NT2/D1 (cell line): ENCODE measurements at regions not wholly inside any gene's neighbourhood (a gene's known extent, or its start where the extent isn't known, plus 50 kb on each side); places are given as distances from the start of the nearest gene placed in this dataset.

Source experiments
- DNase-seq: peaks from one replicate; pipeline ENCODE4 v3.0.0-alpha.2; 2011; ENCODE audit warnings: low read depth, low spot score
- H3K27me3 ChIP-seq: 2 replicates; pipeline ENCODE4 v1.6.0; 2011; ENCODE audit warnings: mild to moderate bottlenecking; ENCODE audit not compliant: insufficient read length, insufficient read depth
- H3K36me3 ChIP-seq: 2 replicates; pipeline ENCODE4 v1.6.1; 2011; ENCODE audit warnings: mild to moderate bottlenecking, low read length, mixed read lengths; ENCODE audit not compliant: insufficient read depth, insufficient read length
- H3K4me1 ChIP-seq: 2 replicates; pipeline ENCODE4 v1.5.1; 2011; ENCODE audit not compliant: insufficient read depth, insufficient read length
- H3K4me3 ChIP-seq: 2 replicates; pipeline ENCODE4 v1.5.1; 2011; ENCODE audit warnings: low read depth; ENCODE audit not compliant: insufficient read length
- H3K9ac ChIP-seq: 2 replicates; pipeline ENCODE4 v1.6.0; 2011; ENCODE audit warnings: low read depth; ENCODE audit not compliant: insufficient read length
- H3K9me3 ChIP-seq: 2 replicates; pipeline ENCODE4 v1.5.1; 2011; ENCODE audit warnings: mild to moderate bottlenecking, low read length; ENCODE audit not compliant: insufficient read depth
- SUZ12 ChIP-seq: IDR thresholded peaks from 2 replicates; pipeline ENCODE4 v1.6.1; 2011; ENCODE audit not compliant: insufficient read length, insufficient read depth; ENCODE audit errors: extremely low read depth
- YY1 ChIP-seq: IDR thresholded peaks from 2 replicates; pipeline ENCODE4 v1.6.1; 2011; ENCODE audit not compliant: insufficient read length, insufficient read depth
- ZNF274 ChIP-seq: IDR thresholded peaks from 2 replicates; pipeline ENCODE4 v1.6.1; 2011; ENCODE audit warnings: mild to moderate bottlenecking, low read depth, low read length

- Histone ChIP-seq H3K4me1 (peaks cover 6% of the 10 kb centered on the region), H3K36me3 (no peaks in the 10 kb centered on the region), H3K9me3 (no peaks in the 10 kb centered on the region), H3K4me3 (no peak overlapping the region), H3K27me3 (peaks cover 30% of the 10 kb centered on the region), H3K9ac (no peak overlapping the region)
- TF ChIP-seq YY1: no peak
- TF ChIP-seq SUZ12: no peak
- no peak for TF ChIP-seq ZNF274
- no peak for DNase-seq
Observed at GRCh38 chr14:101462726-101463565, 98.3 kb upstream of the DIO3 start.

DNA sequence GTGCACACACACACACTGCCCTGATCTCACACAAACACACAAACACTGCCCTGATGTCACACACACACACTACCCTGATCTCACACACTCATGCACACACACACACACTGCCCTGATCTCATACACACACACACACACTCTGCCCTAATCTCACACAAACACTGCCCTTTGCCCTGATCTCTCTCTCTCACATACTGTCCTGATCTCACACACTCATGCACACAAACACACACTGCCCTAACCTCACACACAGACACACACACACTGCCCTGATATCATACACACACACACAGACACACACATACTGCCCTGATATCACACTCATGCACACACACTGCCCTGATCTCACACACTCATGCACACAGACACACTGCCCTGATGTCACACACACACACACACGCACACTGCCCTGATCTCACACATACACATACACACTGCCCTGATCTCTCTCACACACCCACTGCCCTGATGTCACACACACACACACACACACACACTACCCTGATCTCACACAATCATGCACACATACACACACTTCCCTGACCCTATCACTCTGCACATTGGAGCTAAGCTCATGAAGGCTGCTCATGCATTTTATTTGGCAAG is 97.6 kb upstream of the DIO3 start:
- H3K4me1 ChIP-seq: peaks cover 6% of the 10 kb centered on the region
- H3K4me3 ChIP-seq: no peak overlapping the region
- no peaks in the 10 kb centered on the region for H3K9me3 ChIP-seq
- H3K27me3 ChIP-seq: peaks cover 24% of the 10 kb centered on the region
- H3K36me3 ChIP-seq: no peaks in the 10 kb centered on the region
- TF ChIP-seq YY1: no peak
- no peak for TF ChIP-seq SUZ12
- no peak for TF ChIP-seq ZNF274
- no peak overlapping the region for H3K9ac ChIP-seq
- no peak for DNase-seq

- no peak for DNase-seq
- H3K4me1 ChIP-seq: peaks cover 6% of the 10 kb centered on the region
- H3K27me3 ChIP-seq: peaks cover 17% of the 10 kb centered on the region
- no peak overlapping the region for H3K4me3 ChIP-seq
- no peaks in the 10 kb centered on the region for H3K9me3 ChIP-seq
- H3K36me3 ChIP-seq: no peaks in the 10 kb centered on the region
- TF ChIP-seq ZNF274 (no peak), SUZ12 (no peak), YY1 (no peak)
- no peak overlapping the region for H3K9ac ChIP-seq
Observed at GRCh38 chr14:101464310-101464983, 96.8 kb upstream of the DIO3 start.

DNA sequence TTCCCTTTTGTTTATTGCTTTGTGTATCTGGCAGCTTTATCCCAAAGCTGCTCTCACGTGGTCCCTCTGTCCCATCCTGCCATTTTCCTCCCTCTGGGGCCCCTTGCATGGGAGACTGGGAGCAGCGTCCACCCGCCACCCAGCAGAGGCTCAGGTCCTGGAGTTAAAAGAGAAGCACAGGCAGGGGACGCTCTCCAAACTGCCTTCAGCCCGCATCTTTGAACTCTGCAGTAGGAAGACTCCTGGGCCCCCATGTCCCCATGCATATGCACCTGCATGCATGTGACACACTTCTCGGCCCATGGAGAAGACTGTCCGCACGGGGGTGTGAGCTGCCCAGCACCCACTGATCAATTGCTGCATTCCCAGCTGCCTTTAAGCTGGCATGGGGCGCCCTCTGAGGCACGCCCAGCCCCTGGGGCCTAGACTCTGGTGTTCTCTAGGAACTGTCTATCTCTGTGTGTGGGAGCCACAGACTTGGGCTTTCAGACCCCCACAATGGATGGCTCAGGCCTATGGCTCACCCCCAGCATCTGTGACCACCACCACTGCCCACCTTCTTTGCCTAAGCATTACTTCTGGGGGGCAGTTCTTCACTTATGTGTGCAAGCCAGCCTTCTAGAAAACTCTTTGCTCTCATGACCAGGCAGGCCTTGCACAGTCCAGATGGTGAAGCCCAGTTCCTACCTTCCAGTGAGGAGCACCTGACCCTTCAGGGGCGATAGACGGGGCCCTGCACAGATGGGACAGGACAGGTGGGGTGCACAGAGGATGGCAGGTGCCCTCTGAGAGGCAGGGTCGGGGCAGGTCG is 96.1 kb upstream of the DIO3 start:
- no peaks in the 10 kb centered on the region for H3K36me3 ChIP-seq
- peaks cover 9% of the 10 kb centered on the region for H3K4me1 ChIP-seq
- TF ChIP-seq YY1: no peak
- TF ChIP-seq SUZ12: no peak
- no peak for TF ChIP-seq ZNF274
- no peak overlapping the region for H3K4me3 ChIP-seq
- no peaks in the 10 kb centered on the region for H3K9me3 ChIP-seq
- no peak for DNase-seq
- H3K9ac ChIP-seq: no peak overlapping the region
- H3K27me3 ChIP-seq: peaks cover 10% of the 10 kb centered on the region

DNA sequence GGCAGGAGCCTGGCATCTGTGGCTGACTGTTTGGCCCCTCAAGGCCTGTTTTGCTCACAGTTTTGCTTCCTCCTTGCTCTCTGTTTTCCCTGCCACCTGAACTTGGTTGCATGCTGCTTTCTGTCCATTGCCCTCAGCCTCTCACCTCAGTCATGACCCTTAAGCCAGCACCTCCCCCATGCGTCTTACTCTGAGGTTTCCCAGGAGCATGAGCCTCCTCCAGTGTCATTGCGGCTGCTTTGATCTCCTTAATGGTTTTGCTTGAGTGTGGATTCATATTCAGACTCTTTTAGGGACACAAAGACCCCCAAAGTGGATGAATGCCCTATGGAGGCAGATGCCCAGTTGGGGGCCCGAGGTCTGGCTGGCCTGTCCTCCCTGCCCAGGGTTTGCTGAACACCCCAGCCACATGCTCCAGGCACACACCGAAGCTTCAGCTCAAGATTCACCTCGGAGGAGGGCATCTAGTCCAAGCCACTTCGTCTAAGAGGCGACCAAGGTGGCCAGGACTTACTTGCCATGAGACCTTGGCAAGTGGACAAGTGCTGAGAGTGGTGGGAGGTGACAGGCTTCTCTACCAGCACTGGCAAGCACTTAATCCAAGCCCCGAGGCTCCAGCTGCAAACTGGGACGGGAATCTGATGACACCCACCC is 95.4 kb upstream of the DIO3 start:
- Histone ChIP-seq H3K4me1 (peaks cover 9% of the 10 kb centered on the region), H3K27me3 (peaks cover 2% of the 10 kb centered on the region), H3K4me3 (no peak overlapping the region), H3K9me3 (no peaks in the 10 kb centered on the region), H3K9ac (no peak overlapping the region), H3K36me3 (no peaks in the 10 kb centered on the region)
- no peak for DNase-seq
- no peak for TF ChIP-seq YY1
- TF ChIP-seq SUZ12: no peak
- TF ChIP-seq ZNF274: no peak

DNA sequence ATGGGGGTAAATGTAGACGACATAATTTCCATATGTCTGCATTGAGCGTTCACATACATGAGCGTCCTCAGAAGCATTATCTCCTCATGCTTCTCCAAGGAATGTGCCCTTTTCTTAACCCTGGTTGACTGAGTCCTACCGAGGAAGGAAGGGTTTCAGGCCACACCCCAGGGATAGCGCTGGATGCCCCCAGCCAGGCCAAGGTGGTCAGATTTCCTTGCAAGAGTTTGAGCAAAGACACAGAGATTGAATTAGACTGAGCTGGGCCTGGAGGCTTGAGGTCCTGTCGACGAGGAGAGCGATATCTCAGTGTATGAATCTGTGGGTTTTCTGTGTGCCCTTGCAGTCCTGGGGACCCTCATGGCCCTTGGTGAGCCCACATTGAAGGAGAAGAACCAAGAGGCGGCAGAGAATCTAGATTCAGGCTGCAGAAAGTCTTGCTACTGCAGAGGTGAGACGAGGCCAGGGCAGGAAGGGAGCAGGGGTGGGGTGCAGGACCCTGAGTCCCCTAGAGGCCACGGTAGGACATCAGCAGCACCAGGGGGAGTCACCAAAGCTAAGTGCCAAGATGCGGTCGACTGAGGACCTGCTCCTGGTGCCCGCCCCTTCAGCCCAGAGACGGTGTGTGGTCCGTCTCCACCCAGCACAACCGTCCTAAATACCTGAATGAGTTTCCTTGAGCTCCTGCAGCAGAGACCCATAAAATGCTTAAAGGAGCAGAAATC is 94.7 kb upstream of the DIO3 start:
- TF ChIP-seq ZNF274: no peak
- no peak for TF ChIP-seq YY1
- TF ChIP-seq SUZ12: no peak
- Histone ChIP-seq H3K36me3 (no peaks in the 10 kb centered on the region), H3K9ac (no peak overlapping the region), H3K27me3 (no peaks in the 10 kb centered on the region), H3K9me3 (no peaks in the 10 kb centered on the region), H3K4me3 (no peak overlapping the region), H3K4me1 (peaks cover 9% of the 10 kb centered on the region)
- DNase-seq: no peak
